Left lobe of liver (tissue), 2 donors: ENCODE measurements at regions not wholly inside any gene's neighbourhood (a gene's known extent, or its start where the extent isn't known, plus 50 kb on each side); places are given as distances from the start of the nearest gene placed in this dataset.
A peak's percentile ranks its signal among the peaks of the same experiment; 100 is the strongest.

ENCODE experiments used
- ATAC-seq: fragments of 200-7000 bp; cut with Tn5 transposase; one replicate; pipeline ENCODE4 v1.9.1; 2020; ENCODE audit warnings: mild to moderate bottlenecking, moderate library complexity
- DNase-seq: peaks from one replicate; pipeline ENCODE4 v3.0.0-alpha.2; 2020; ENCODE audit warnings: low spot score
- donor health status: DM: no; HTN: no; CAD: no; lungs with moderate emphysema.
- donor health status: DM: no; HTN: yes; CAD: no.

GRCh38 chrX:110408949-110409588, 50.4 kb downstream of the RTL9 start:
- no peak for DNase-seq
- ATAC-seq, result no peak

- no peak for DNase-seq
- no peak for ATAC-seq
Measured at GRCh38 chrX:110409925-110410324, 51.3 kb downstream of the RTL9 start.

GRCh38 chrX:110410603-110411002, 52.0 kb downstream of the RTL9 start:
- DNase-seq (no peak), ATAC-seq (no peak)

GRCh38 chrX:110412971-110413726, 54.5 kb downstream of the RTL9 start:
- ATAC-seq (peak; percentile 97), DNase-seq (peak; percentile 55)

- ATAC-seq (no peak), DNase-seq (no peak)
Measured at GRCh38 chrX:110413727-110414124, 55.1 kb downstream of the RTL9 start.

GRCh38 chrX:110414273-110414672, 55.6 kb downstream of the RTL9 start:
- no peak for DNase-seq
- no peak for ATAC-seq

GRCh38 chrX:110414679-110415439, 56.2 kb downstream of the RTL9 start:
- no peak for ATAC-seq
- DNase-seq, result no peak

GRCh38 chrX:110415440-110416170, 57.0 kb downstream of the RTL9 start:
- DNase-seq, result no peak

GRCh38 chrX:110417128-110417527, 58.5 kb downstream of the RTL9 start:
- DNase-seq (no peak), ATAC-seq (no peak)

More at GRCh38 chrX:110415440-110416170, 57.0 kb downstream of the RTL9 start:
- no peak for ATAC-seq

GRCh38 chrX:110418316-110419235, 59.9 kb downstream of the RTL9 start:
- no peak for ATAC-seq
- no peak for DNase-seq

- ATAC-seq (no peak), DNase-seq (no peak)
Measured at GRCh38 chrX:110419512-110419911, 60.9 kb downstream of the RTL9 start.

GRCh38 chrX:110420771-110421499, 62.3 kb downstream of the RTL9 start:
- DNase-seq (no peak), ATAC-seq (peak; percentile 63)

- ATAC-seq (peak; percentile 85), DNase-seq (peak; percentile 86)
Measured at GRCh38 chrX:110421500-110422455, 63.1 kb downstream of the RTL9 start.

- ATAC-seq, result no peak
- no peak for DNase-seq
Measured at GRCh38 chrX:110425222-110426154, 66.8 kb downstream of the RTL9 start.

- no peak for ATAC-seq
- DNase-seq, result no peak
Measured at GRCh38 chrX:110426155-110426504, 67.5 kb downstream of the RTL9 start.

GRCh38 chrX:110427076-110427475, 68.4 kb downstream of the RTL9 start:
- DNase-seq (no peak), ATAC-seq (no peak)

GRCh38 chrX:110428144-110428543, 69.5 kb downstream of the RTL9 start:
- no peak for ATAC-seq

More at GRCh38 chrX:110428144-110428543, 69.5 kb downstream of the RTL9 start:
- no peak for DNase-seq
